HepG2 (cell line): ENCODE measurements at regions not wholly inside any gene's neighbourhood (a gene's known extent, or its start where the extent isn't known, plus 50 kb on each side); places are given as distances from the start of the nearest gene placed in this dataset.

Experiments
- FOXJ3 ChIP-seq: sonication (generic); formaldehyde crosslinking; IDR thresholded peaks from 2 replicates; pipeline ENCODE4 v1.4.0; 2020; ENCODE audit warnings: missing genetic modification reagents, mild to moderate bottlenecking, borderline replicate concordance
- FOXM1 ChIP-seq: sonication (generic); formaldehyde crosslinking; IDR thresholded peaks from 2 replicates; pipeline ENCODE4 v1.5.0; 2020; ENCODE audit warnings: missing genetic modification reagents
- GPN1 ChIP-seq: sonication (generic); formaldehyde crosslinking; IDR thresholded peaks from 2 replicates; pipeline ENCODE4 v1.5.1; 2020; ENCODE audit warnings: missing genetic modification reagents, borderline replicate concordance
- TAF1 ChIP-seq: sonication (generic); formaldehyde crosslinking; IDR thresholded peaks from 2 replicates; pipeline ENCODE4 v1.4.0; 2020; ENCODE audit warnings: missing genetic modification reagents

- no peak for TF ChIP-seq GPN1 (CRISPR knock-in tag)
- TF ChIP-seq TAF1 (CRISPR knock-in tag) = no peak
- no peak for TF ChIP-seq FOXJ3 (CRISPR knock-in tag)
- TF ChIP-seq FOXM1 (CRISPR knock-in tag) = no peak
These were observed 104.0 kb upstream of the TOP3B start for GRCh38 chr22:22086501-22087158.
